NCI-H2196 (cell line): ENCODE measurements at regions not wholly inside any gene's neighbourhood (a gene's known extent, or its start where the extent isn't known, plus 50 kb on each side); places are given as distances from the start of the nearest gene placed in this dataset.
"Not testable (repeated sequence)": the region's sequence is repeated elsewhere in the genome, so short reads cannot be mapped to it uniquely, and the experiment has no call there.

ENCODE experiments used
- DNase-seq: peaks from one replicate; lab custom pipeline; 2025; ENCODE audit not compliant: unreplicated experiment; lab: John Stamatoyannopoulos, UW

DNA sequence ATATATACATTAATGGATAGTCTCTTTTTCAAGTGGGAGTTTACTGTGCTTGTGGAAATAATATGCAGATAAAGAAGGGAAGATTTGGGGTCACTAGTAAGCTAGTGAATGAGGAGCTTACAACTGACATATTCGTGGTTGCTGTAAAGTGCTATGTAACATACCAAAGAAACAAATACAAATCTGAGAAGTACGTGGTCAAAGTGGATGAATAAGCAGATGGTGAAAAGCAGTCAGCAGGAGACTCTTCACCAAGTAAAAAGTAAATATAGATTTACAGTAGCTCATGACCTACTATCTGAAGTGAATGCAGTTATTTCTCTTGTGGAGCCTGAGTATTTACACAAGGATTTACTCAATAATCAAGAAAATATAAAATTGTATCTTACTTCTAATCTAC, 136.6 kb upstream of the ELAC2 start:
- no peak for DNase-seq

DNA sequence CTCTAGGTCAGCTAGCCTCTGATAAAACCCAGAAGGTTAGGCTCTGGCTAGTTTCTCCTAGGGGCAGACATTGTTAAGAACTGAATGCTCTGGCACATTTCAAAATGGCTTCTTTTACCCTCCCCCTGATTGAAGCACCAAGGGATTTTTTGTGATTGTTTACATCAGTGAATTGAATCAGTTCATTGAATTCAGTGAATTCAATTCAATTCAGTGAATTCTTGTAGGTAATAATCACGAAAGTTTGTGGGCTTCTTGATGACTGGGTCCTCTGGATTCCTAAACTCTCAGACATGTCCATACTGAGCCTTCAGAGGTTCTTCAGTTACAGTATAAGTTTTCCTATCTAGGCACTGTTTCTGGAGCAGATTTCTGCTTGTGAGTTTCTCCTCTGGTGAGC, 135.2 kb upstream of the ELAC2 start:
- DNase-seq: no peak

DNA sequence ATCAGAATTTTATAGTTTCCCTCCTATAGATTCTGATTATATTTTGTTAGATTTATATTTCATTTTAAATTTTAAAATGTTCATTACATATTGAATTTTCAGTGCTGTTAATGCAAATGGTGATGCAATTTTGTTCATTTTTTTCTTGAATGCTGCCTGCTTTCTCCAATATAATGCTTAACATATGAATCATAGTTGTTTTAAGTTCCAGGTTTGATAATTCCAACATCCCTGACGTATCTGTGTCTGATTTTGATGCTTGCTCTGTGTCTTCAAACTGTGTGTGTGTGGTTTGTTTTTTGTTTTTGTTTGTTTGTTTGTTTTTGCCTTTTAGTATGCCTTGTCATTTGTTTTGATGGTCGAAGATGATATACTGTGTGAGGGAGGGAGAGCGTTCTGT, 134.7 kb upstream of the ELAC2 start:
- DNase-seq: no peak

DNA sequence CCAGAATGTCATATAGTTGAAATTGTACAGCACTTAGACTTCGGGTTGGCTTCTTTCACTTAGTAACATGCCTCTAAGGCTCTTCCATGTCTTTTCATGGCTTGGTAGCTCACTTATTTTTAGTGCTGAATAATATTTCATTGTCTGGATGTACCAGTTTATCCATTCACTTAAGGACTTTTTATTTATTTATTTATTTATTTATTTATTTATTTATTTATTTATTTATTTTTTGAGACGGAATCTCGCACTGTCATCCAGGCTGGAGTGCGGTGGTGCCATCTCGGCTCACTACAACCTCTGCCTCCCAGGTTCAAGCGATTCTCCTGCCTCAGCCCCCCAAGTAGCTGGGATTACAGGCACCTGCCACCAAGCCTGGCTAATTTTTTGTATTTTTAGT, 132.9 kb upstream of the ELAC2 start:
- not testable (repeated sequence) for DNase-seq

DNA sequence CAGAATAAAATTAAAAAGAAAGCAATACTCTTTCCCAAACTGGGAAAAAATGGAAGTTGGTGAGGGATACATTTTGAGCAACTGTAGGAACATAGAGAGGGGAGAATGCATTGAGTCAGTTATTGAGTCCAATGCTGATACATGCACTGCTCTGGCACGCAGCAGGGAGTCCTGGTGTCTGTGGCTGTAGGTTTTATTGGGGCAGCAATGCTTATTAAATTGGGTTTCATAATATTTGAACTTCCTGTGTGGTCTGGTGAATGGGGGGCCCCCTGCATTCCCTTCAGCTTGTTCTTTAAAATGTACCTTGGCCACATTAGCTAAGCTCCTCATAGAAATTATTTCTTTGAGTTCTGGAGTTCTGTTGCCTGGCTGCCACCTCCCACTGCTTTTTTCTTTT, 125.2 kb upstream of the ELAC2 start:
- no peak for DNase-seq

DNA sequence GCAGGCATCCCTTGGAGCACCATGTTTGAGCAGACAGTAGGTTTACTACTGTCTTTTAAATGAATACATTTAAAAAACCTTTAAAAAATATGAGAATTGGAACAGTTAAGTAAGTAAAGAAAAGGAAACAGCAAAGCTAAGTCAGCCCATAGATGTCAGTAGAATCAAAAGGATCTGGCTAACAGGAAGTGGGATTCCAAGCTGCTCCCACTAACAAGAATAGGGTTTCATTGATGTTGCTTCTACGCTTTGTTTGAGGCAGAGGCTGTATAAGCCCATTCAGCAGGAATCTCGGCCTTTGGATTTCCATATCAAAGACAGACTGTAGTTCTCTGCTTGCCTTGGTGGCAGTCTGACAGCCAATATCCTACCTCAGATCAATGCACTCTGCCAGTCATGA, 122.9 kb upstream of the ELAC2 start:
- no peak for DNase-seq

DNA sequence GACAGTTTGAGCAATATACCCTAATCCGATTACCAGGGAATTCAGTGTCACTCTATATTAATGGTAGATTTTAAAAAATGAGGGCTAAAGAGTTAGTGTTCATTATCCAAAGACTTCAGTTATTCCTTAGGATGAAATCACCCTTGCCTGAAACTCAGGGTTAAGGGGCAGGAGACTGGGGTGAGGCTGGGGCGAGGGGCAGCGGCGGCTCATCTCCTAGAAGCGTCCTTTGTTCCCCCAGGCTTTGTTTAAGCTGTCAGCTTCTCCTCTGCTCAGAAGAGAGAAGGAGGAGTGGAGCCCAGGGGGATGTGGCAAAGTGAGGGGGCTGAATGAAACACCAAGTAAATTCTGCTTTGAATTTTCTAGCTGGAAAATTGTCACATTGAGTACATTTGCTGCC, 117.7 kb upstream of the ELAC2 start:
- DNase-seq: no peak

DNA sequence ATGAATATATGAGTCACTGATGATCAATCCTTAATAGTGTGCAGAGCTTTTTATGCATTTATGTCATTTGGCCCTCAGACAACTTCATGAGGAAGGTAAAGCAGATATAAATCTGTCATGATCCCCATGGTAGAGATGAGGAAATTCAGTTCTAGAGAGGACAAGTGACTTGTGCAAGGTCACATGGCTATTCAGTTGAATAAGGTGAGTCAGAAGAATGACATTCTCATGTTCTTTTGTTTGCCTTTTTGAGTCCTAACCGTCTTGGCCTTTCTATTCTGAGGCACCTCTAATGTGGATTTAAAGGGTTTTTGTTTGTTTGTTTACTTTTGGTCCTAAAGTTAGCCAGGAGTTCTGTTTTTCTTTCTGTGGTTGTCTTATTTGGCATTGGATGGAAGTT, 116.2 kb upstream of the ELAC2 start:
- no peak for DNase-seq

DNA sequence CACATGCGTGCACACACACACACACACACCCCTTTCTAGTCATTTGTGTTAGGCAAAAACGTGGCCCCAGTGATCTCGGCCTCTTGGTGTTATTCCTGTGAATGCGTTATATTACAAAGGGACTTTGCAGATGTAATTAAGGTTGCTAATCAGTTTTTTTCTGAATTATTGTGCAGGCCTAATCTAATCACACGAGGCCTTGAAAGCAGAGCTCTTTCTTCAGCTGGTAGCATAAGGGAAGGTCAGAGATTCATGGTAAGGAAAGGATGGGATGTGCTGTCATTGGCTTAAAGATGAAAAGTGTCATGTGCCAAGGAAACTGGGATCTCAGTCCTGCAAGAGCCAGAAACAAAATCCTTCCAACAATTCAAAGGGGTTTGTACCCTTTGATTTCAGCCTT, 113.4 kb upstream of the ELAC2 start:
- no peak for DNase-seq

DNA sequence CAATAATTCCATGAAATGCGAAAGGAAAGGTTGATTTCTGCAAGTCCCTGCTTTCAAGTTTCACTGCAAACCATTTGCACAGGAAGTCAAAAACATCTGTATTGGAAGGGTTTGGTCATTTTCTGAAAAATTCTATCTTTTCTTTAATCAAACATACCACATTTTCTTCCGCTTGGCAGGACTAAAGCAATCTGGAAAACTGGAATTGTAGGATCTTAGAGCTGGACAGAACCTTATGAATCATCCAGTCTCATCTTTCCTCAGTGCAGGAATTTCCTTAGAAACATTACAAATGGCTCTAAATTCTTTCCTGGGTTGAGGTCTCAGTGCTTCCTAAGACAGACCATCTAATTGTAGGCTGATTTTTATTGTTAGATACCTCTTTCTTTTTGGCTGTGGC, 111.5 kb upstream of the ELAC2 start:
- no peak for DNase-seq

DNA sequence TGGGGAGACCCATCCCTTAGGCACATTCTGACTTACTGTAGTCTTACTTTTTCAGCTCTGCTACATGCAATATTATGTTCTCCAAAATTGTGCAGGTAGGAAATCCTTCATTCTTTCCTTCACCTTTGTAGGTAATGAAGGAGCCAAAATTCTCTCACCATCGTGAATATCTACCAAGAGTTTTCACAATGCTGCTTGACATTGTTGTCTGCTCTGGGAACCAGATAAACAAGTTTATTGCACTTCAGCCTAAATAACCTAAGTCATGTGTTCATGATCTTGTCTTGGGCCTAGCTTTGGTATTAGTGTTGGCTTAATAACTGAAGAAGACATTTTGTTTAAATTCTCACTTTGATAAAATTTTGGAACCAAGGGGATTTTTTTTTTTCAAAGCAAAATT, 110.8 kb upstream of the ELAC2 start:
- DNase-seq: no peak

DNA sequence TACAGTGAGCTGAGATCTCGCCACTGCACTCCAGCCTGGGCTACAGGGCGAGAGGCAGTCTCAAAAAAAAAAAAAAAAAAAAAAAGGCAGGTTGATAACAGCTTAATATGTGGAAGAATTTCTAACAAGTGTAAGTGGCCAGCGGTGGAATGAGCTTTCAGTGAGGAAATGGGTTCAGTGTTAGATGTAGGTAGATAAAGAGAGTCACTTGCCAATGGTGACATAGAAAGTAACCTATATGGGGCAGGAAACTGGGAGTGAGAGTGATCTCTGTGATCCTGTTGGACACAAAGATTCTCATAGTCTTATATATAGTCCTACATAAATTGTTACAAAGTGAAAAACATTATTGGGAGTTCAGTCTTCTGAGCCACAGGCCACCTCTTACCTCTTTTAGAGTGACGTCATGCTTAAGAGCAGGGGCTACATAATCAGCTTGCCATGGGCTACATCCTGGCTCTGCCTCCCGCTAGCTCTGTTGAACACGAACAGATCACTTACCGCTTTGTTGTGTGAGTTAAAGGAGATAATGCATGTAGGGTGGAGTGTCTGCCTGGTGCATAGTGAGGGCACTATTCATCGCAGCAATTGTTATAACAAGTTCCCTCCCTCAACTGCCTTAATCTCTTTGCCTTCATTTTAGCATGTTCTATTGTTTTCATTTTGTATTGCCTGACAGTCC, 110.2 kb upstream of the ELAC2 start:
- DNase-seq: no peak

DNA sequence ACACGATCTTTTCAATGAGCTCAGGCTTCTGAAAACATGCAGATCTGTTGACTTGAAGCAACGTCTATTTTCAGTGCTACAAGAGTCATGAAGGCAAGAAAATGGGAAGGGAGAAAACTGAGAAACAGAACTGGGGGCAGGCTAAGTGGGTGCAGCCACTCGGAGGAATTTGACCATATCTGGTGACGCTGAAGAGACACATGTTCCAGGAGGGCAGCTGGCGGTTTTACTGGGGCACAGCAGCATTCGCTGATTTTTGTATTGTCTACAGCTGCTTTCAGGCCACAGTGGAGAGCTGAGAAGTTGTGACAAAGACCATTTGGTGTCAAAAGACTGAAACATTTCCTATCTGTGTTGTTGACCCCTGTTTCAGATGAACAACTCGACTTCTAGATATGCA, 103.0 kb upstream of the ELAC2 start:
- DNase-seq: no peak

DNA sequence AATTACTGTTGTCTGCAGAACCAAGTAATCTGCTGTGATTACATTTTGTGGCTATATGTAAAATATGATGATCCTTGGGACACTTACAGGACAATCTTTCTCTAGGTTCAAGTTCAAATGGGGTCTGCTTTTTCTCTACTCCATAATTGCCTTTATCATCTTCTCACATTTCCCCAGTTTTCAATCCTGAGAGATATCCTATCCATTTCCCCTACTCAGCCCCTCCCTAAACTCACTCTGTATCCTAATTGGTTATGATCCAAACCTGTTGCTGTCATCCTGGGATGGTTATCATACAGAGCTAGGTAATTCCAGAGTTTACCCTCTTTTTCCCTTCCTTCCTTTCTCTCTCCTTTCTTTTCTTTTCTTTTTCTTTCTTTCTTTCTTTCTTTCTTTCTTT, 100.5 kb upstream of the ELAC2 start:
- no peak for DNase-seq

DNA sequence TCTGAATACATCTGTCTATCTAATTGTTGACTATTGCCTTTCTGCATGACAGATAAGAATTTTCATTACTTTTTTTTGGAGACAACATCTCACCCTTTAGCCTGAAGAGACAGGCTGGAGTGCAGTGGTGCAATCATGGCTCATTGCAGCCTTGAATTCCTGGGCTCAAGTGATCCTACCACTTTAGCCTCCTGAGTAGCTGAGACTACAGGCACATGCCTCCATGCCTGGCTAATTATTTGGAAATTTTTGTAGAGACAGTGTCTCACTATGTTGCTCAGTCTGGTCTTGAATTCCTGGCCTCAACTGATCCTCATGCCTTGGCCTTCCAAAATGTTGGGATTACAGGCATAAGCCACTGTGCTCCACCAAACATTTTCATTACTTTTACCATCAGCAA, 99.8 kb upstream of the ELAC2 start:
- DNase-seq: no peak

DNA sequence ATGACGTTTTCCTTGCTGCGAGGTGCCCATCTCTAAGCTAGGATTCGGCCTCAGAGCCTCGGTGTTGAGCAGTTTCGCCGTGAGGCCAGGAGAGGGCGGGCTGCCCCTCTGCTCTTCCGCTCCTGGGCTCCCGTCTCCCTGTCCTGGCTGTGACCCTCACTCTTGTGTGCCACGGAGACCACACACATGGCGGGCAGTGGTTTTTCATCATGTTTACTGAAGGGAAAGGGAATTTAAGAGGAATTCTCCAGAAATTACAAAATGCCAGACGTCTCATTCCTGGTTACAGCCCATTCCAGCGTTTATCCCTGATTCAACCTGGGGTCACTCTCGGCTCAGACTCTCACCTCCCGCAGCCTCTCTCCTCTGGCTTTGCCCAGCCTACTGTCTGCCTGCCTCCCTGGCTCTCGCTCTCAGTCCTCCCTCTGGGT, 96.8 kb upstream of the ELAC2 start:
- no peak for DNase-seq

DNA sequence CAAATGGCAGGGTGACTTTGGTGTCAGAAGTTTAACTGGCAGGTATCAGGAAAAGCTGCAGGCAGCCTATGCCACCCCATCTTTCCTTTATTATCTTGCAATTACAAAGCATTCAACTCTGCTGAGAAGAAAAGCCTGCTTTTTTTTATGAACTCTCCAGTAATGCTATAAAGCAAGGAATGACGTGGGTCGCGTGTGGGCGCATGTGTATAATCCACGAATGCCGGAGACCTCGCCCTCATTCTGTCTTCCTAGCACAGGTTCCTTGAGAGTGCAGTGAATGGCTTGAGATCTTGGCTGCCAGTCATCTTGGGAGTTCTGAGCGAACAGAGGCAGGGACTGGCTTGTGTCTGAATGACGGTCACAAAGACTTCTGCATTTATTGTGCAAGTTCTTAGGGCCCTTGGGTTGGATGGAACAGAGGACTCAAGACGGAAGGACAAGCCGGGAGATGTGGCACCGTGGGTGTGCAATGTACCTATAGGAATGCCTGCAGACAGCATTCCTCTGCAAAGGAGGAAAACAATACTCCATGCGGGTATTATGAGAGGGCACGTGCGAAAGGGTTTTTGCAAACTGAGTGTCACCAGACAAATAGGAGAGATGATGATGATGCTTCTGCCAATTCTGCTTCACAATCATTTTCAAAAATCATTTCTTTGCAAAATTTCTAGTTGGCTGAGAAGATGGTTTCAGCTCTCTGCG, 96.1 kb upstream of the ELAC2 start:
- DNase-seq: no peak

DNA sequence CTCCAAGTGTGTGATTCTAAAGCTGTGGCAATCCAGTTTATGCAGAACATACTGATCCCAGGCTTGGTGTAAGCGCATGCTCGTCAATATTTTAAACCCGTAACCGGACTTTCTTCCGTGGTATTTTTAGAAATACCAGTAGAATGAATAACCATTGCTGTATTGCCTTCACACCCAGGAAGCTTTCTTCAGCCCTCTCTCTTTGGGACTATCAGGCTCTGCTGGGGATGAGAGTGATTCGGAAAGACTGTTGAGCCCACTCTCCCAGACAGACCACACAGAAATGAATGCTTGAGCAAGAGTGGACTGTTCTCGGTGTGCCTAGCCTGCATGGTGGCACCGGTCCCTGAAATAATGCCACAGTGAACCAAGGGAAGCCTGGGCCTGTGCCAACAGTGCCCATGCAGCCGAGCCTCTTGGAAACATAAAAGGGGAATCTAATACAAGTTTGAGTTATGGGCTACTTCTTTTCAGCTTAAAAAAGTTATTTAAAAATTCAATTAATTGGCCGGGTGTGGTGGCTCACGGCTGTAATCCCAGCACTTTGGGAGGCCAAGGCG, 89.9 kb upstream of the ELAC2 start:
- no peak for DNase-seq

DNA sequence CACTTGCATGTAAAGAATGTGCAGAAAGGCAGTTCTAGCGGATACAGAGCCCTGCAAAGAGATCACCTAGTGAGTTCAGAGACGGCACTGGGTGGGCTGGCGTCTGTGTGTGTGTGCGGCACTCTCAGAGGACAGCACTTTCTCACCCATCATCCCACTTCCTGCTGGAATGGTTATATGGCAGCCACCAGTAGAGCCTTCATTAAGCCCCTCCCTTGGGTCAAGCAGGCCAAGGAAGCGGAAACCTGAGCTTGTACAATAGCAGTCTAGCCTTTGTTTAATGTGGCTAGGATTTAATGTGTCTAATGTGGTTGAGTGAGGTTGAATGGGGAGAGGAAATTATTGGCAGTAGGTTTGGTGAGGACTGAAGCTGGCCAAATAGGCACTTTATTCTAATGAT, 88.3 kb upstream of the ELAC2 start:
- DNase-seq: peak; percentile 2

DNA sequence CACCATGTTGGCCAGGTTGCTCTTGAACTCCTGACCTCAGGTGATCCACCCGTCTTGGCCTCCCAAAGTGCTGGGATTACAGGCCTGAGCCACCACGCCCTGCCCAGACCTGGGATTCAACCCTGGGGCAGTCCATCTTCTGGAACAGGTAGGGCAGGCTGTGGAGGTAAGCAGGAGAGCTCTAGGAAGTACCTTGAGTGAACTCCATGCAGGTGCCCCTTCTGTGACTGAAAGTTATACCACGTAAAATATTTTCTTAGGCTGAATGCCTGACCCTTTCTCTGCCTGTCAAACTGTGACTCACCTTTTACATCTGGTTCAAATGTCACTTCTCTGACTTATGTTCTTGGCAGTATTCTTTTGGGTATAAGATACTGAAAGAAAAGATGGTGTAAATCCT, 86.7 kb upstream of the ELAC2 start:
- DNase-seq: no peak

DNA sequence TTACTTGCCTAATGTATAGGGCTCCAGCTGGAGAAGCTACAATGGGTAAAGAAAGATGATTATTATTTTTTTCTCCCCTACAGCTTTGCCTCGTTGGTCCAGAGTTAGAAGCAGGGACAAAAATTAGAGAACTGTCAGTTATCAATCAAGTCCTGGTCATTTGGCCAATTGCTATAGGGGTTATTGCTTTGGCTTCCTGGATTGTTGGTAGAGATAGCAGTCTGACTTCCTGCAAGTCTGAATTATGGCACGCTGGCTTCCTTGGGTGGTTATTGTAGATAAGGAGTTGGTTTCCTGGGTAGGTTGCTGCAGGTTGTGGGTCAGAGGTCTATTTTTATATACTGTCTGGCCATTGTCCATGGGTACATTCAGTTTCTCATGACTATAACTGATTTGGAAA, 84.7 kb upstream of the ELAC2 start:
- DNase-seq: no peak

DNA sequence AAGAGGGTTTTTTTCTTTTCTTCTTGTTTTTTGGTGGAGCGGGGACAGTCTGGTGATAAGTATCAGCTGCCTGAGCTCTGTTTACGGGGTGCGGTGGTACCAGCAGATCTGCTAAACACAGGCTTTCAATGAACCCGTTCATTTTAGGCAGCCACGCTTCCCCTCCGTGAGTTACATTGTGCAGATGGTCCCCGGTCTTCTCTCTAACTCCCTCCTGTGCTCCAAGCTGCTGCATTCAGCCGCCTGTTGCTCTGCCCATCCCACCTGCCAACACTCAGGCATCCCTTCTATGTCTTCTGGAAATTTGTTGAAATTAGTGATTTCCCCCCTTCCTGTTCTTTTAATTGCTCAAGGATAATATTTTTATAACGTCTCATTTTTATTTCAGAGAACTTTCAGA, 82.1 kb upstream of the ELAC2 start:
- DNase-seq: no peak
